Panc1 (cell line): ENCODE measurements at regions not wholly inside any gene's neighbourhood (a gene's known extent, or its start where the extent isn't known, plus 50 kb on each side); places are given as distances from the start of the nearest gene placed in this dataset.

Experiments used
- CTCF ChIP-seq: fragments of 450-650 bp; IDR thresholded peaks from 2 replicates; pipeline ENCODE4 v1.5.1; 2017; ENCODE audit warnings: mild to moderate bottlenecking
- TCF7L2 ChIP-seq: IDR thresholded peaks from 2 replicates; pipeline ENCODE4 v1.6.1; 2011; ENCODE audit warnings: mild to moderate bottlenecking, low read depth, low read length, inconsistent platforms

GRCh38 chr14:61934385-61934784, 172.2 kb downstream of the SNAPC1 start:
- TF ChIP-seq CTCF (no peak), TCF7L2 (no peak)
